ENCODE measurements at regions not wholly inside any gene's neighbourhood (a gene's known extent, or its start where the extent isn't known, plus 50 kb on each side); places are given as distances from the start of the nearest gene placed in this dataset.

DNA sequence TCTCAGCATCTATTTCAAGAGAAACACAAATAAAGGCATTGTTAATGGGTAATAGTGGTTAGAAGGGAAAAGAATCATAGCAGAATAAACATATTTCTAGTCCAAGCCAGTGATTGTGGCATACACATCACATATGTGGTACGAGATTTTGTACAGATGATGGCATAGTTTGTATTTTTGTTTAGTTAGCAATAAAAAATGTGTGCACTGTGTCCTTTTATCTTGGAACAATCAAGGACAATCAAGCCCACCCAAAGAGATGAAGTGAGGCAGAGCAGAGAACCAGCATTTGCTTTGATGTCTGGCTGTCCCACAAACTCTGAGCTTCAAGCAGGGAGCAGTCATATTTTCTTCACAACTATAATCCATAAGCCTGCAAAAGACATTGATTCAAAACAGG is 256.5 kb upstream of the CHD6 start:
- DNase-seq (ENCODE audit: low read depth), result no peak
- TF ChIP-seq, protein P1, sequence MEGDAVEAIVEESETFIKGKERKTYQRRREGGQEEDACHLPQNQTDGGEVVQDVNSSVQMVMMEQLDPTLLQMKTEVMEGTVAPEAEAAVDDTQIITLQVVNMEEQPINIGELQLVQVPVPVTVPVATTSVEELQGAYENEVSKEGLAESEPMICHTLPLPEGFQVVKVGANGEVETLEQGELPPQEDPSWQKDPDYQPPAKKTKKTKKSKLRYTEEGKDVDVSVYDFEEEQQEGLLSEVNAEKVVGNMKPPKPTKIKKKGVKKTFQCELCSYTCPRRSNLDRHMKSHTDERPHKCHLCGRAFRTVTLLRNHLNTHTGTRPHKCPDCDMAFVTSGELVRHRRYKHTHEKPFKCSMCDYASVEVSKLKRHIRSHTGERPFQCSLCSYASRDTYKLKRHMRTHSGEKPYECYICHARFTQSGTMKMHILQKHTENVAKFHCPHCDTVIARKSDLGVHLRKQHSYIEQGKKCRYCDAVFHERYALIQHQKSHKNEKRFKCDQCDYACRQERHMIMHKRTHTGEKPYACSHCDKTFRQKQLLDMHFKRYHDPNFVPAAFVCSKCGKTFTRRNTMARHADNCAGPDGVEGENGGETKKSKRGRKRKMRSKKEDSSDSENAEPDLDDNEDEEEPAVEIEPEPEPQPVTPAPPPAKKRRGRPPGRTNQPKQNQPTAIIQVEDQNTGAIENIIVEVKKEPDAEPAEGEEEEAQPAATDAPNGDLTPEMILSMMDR (conservative IDR thresholded peaks at IDR 0.05; ENCODE audit: low read depth, low read length), result no peak
- H3K4me3 ChIP-seq (ENCODE audit: low read depth, low read length), result no peak overlapping the region

DNA sequence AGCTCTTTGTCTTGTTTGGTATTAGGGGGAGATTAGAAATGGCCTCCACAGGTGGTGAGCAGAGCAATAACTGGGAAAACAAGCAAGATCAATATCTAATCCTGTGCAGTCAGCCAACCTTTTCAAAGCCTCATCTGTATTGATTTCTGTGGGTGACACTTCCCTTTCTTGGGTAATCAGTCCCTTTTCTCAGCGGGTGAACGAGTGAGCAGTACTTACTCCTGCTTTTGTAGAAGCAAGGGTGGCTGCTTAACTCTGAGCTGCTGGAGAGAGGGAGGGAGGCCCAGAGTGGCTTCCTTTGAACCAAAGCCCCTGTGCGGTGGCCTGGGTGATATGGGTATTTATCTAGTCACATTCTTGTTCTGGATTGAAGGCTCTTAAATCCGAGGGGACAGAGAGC is 254.8 kb upstream of the CHD6 start:
- no peak for DNase-seq (ENCODE audit: low read depth)
- TF ChIP-seq, protein P1 (conservative IDR thresholded peaks at IDR 0.05; ENCODE audit: low read depth, low read length), result no peak
- H3K4me3 ChIP-seq (ENCODE audit: low read depth, low read length), result no peak overlapping the region

DNA sequence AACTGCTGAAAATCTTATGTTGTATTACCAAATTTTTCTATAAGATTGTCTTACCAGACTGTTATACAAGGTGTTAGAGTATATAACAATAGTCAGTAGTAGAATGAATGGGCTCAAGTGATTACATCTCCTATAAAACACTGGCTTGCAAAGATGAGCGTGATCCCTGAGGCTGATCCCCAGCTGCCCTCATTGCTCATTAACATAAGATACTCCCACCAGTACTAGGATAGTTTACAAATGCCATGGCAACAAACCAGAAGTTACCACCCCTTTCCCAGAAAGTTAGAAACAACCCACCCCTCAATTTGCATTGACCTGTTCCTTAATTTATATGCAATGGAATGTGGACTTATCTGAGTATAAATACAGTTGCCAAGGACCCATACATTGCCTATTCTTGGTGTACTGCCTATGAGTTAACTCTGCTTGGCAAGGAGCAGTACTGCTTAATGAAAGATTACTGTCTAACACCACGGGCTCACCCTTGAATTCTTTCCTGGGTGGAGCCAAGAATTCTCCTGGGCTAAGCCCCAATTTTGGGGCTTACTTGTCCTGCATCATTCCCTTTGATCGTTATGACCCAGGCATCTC is 252.8 kb upstream of the CHD6 start:
- TF ChIP-seq, protein P1 (conservative IDR thresholded peaks at IDR 0.05; ENCODE audit: low read depth, low read length), result no peak
- no peak overlapping the region for H3K4me3 ChIP-seq (ENCODE audit: low read depth, low read length)
- DNase-seq (ENCODE audit: low read depth), result no peak

DNA sequence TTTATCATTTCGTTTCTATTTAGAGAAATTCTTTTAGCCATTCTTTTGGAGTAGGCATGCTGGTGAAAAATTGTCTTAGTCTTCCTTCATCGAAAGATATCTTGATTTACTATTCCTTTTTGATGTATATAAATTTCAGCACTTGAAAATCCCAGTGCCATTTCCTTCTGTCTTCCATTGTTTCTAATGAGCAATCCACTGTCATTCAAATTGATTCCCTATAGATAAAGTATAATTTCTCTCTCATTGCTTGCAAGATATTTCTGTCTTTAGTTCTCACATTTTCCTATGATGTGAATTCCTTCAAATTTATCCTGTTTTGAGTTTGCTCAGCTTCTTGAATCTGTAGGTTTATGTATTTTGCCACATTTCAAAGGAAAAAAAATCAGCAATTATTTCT is 251.1 kb upstream of the CHD6 start:
- no peak for DNase-seq (ENCODE audit: low read depth)
- TF ChIP-seq, protein P1 (conservative IDR thresholded peaks at IDR 0.05; ENCODE audit: low read depth, low read length), result no peak
- H3K4me3 ChIP-seq (ENCODE audit: low read depth, low read length), result no peak overlapping the region

DNA sequence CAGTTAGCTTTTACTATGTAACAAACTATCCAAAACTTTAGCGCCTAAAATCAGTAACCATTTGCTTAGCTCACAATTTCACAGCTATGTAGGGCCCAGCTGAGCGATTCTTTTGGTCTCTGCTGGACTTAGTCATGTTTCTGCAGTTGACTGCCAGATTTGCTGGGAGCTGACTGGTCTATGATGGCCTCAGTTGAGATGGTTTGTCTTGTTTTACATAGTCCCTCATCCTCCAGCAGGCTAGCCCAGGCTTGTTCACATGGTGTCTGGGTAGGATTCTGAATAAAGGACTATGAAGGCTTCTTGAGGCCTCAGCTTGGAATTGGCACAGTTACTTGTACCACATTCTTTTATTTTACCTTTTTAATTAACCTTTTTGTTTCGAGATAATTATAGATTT is 247.8 kb upstream of the CHD6 start:
- TF ChIP-seq, protein P1 (conservative IDR thresholded peaks at IDR 0.05; ENCODE audit: low read depth, low read length), result no peak
- DNase-seq (ENCODE audit: low read depth), result no peak
- H3K4me3 ChIP-seq (ENCODE audit: low read depth, low read length), result no peak overlapping the region

DNA sequence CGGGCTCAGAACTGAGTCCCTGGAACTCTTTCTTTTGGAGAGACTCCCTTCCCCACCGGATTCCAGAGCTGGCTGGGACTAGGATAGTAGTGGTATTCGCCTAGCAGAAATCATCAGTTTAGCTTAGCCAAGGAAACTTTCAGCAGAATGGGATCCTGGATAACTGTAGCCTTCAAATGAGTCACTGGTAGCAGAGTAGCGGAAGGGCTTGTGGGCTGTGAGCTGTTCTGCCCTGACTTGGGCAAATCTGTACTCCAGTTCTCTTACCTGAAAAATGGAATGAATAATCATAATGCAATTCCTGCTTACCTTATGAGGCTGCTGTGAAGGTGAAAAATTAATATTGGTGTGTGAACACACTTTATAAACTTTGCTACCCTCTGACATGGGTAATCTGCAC is 244.3 kb upstream of the CHD6 start:
- TF ChIP-seq, protein P1 (conservative IDR thresholded peaks at IDR 0.05; ENCODE audit: low read depth, low read length), result no peak
- DNase-seq (ENCODE audit: low read depth), result no peak
- H3K4me3 ChIP-seq (ENCODE audit: low read depth, low read length), result no peak overlapping the region

DNA sequence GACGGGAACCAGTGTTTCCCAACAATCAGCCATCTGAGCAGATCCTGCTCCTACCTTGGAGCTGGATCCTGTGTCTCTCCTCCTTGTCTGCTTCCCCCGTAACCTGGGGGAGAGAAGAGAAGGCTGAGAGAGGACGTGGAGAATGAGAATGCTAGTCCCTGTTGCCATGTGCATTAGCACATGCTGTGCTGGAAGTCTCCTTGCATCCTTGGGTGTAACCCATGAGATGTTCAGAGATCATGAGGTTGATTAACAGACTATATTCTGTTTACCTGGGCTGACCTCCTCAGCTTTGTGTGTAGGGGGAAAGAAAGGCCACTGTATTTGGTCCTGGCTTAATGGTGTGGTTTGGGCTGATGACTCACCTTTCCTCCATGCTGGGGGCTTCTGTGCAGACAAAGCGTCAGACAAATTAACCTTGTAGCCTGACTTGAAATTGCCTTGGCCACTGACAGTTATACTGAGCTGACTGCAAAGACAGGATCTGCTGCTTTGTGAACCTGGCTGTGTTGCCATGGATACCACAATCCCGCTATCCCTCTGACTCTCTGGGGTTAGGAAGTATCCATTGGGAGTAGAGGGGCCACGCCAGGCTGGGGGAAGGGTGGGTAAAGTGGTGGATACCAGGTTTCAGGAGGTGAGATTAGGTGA is 243.7 kb upstream of the CHD6 start:
- TF ChIP-seq, protein P1 (conservative IDR thresholded peaks at IDR 0.05; ENCODE audit: low read depth, low read length), result no peak
- no peak overlapping the region for H3K4me3 ChIP-seq (ENCODE audit: low read depth, low read length)
- no peak for DNase-seq (ENCODE audit: low read depth)

All from choroid plexus epithelial cell (primary cell).